ENCODE measurements at regions not wholly inside any gene's neighbourhood (a gene's known extent, or its start where the extent isn't known, plus 50 kb on each side); places are given as distances from the start of the nearest gene placed in this dataset.
A peak's percentile ranks its signal among the peaks of the same experiment; 100 is the strongest.

- Histone ChIP-seq H3K4ac (replicated peaks; ENCODE audit: insufficient read length, low read depth, low read length) (no peak overlapping the region), H3K9me3 (ENCODE audit: insufficient read depth in 2 of 2, low read depth in 1 of 2, low read length in 1 of 2) (no peaks in the 10 kb centered on the region), H2AFZ (ENCODE audit: low read length) (no peak overlapping the region), H2BK12ac (ENCODE audit: low read depth, low read length) (no peak overlapping the region), H4K91ac (replicated peaks; ENCODE audit: insufficient read length, low read length) (no peak overlapping the region), H2BK120ac (replicated peaks; ENCODE audit: low read depth, low read length) (no peak overlapping the region), H3K9ac (replicated peaks in 1 of 4; ENCODE audit: extremely low read depth in 1 of 4, low read depth in 3 of 4, low read length in 3 of 4) (no peak overlapping the region), H3K4me3 (ENCODE audit: extremely low read depth in 1 of 4, insufficient read depth in 2 of 4, low read depth in 3 of 4, low read length in 4 of 4) (no peak overlapping the region), H4K20me1 (replicated peaks in 1 of 2; ENCODE audit: control insufficient read depth in 1 of 2, insufficient read depth in 2 of 2, low read length in 2 of 2) (no peaks in the 10 kb centered on the region), H2BK5ac (ENCODE audit: low read depth, low read length) (no peak overlapping the region), H3K27ac (ENCODE audit: low read depth, low read length) (no peak overlapping the region), H3K23me2 (ENCODE audit: low read depth, low read length) (no peaks in the 10 kb centered on the region), H3K56ac (replicated peaks; ENCODE audit: insufficient read length, low read depth, low read length) (no peak overlapping the region), H2BK15ac (ENCODE audit: low read length) (no peak overlapping the region), H4K8ac (ENCODE audit: extremely low read depth, insufficient read depth, low read length) (no peak overlapping the region), H3K27me3 (replicated peaks in 1 of 4; ENCODE audit: control insufficient read depth in 3 of 4, extremely low read depth in 1 of 4, insufficient read depth in 3 of 4, low read length in 3 of 4) (no peaks in the 10 kb centered on the region), H4K5ac (ENCODE audit: insufficient read length, low read depth, low read length) (no peak overlapping the region), H2BK20ac (ENCODE audit: low read length) (no peak overlapping the region), H3K79me2 (ENCODE audit: control insufficient read depth in 1 of 2, insufficient read depth in 2 of 2, low read length in 2 of 2) (no peaks in the 10 kb centered on the region), H3K4me1 (replicated peaks in 1 of 4; ENCODE audit: control insufficient read depth in 3 of 4, insufficient read depth in 4 of 4, low read length in 3 of 4) (peaks cover 0 to 3% (median 0%) of the 10 kb centered on the region in 4 experiments; a peak in 1 of 7 replicates), H3K79me1 (ENCODE audit: low read depth, low read length) (no peaks in the 10 kb centered on the region), H3K36me3 (ENCODE audit: control insufficient read depth in 2 of 4, insufficient read depth in 4 of 4, low read length in 3 of 4) (no peaks in the 10 kb centered on the region), H3K23ac (ENCODE audit: insufficient read length) (no peak overlapping the region), H3K14ac (ENCODE audit: insufficient read length) (no peak overlapping the region), H3K18ac (ENCODE audit: extremely low read depth, low read length) (no peak overlapping the region), H3K4me2 (ENCODE audit: insufficient read depth in 1 of 2, low read depth in 2 of 2, low read length in 2 of 2) (no peak overlapping the region), H2AK5ac (ENCODE audit: low read depth, low read length) (no peak overlapping the region)
- 11% methylated on average over 2 of the region's 2 CpGs; no CpG with 5 or more reads in 1 of the 2 experiments for WGBS, 2 experiments (ENCODE audit: extremely low coverage in 1 of 2, insufficient coverage in 1 of 2, insufficient read length in 1 of 2, insufficient replicate concordance in 2 of 2, low coverage in 1 of 2, low lambda C conversion rate in 2 of 2, missing lambda C conversion rate in 1 of 2)
- CTCF ChIA-PET (ENCODE audit: partially characterized antibody) = interaction anchor here (0.6 to 7.7 kb wide), 23 partner anchors 9 to 1317 kb away, joined by 3 to 91 read pairs (median 4); no protein-coding TSS in a partner anchor
- POLR2A ChIA-PET (ENCODE audit: partially characterized antibody) = no interaction called here
- DNase-seq (ENCODE audit: low read depth in 1 of 2, low spot score in 2 of 2) (peak; percentile 25 to 47), FAIRE-seq (peak; percentile 82)
- TF ChIP-seq CBX8 (IDR thresholded peaks at IDR 0.05; ENCODE audit: borderline replicate concordance, low read depth, low read length) = no peak
- no peak for TF ChIP-seq SIX5 (IDR thresholded peaks at IDR 0.05; ENCODE audit: low read depth, low read length)
- TF ChIP-seq TAF1 (IDR thresholded peaks at IDR 0.05; ENCODE audit: low read depth, low read length) = no peak
- peak; percentile 69 to 73 for TF ChIP-seq RAD21 (IDR thresholded peaks at IDR 0.05 in 1 of 2, conservative IDR thresholded peaks at IDR 0.05 in 1 of 2; ENCODE audit: low read depth in 2 of 2, low read length in 2 of 2)
- no peak for TF ChIP-seq SP1 (IDR thresholded peaks at IDR 0.05; ENCODE audit: low read depth, low read length)
- TF ChIP-seq TBP (IDR thresholded peaks at IDR 0.05; ENCODE audit: low read depth, low read length) = no peak
- TF ChIP-seq TAF7 (optimal IDR thresholded peaks at IDR 0.05; ENCODE audit: borderline replicate concordance, low read depth, low read length) = no peak
- no peak for TF ChIP-seq POLR2AphosphoS5 (IDR thresholded peaks at IDR 0.05; ENCODE audit: low read depth, low read length)
- TF ChIP-seq PHF8 (conservative IDR thresholded peaks at IDR 0.05; ENCODE audit: low read depth, low read length) = no peak
- TF ChIP-seq SIRT6 (IDR thresholded peaks at IDR 0.05; ENCODE audit: low read length) = no peak
- no peak for TF ChIP-seq ZNF274 (IDR thresholded peaks at IDR 0.05; ENCODE audit: borderline replicate concordance, extremely low read depth, low read length)
- peak; percentile 12 to 74 (median 71) for TF ChIP-seq CTCF (IDR thresholded peaks at IDR 0.05; ENCODE audit: control extremely low read depth in 1 of 3, insufficient read depth in 1 of 3, low read depth in 1 of 3, low read length in 3 of 3)
- no peak for TF ChIP-seq CHD2 (IDR thresholded peaks at IDR 0.05; ENCODE audit: low read length)
Measured at GRCh38 chr9:107158321-107158720, 124.8 kb upstream of the RAD23B start.
